MG63 (cell line): ENCODE measurements at regions not wholly inside any gene's neighbourhood (a gene's known extent, or its start where the extent isn't known, plus 50 kb on each side); places are given as distances from the start of the nearest gene placed in this dataset.

Source experiments
- DNase-seq: peaks from one replicate; pipeline ENCODE4 v3.0.0-alpha.2; 2020
- H3K27me3 ChIP-seq: fragments of 250-450 bp; sonication (Bioruptor Pico); 2 replicates; pipeline ENCODE4 v1.5.1; 2020; ENCODE audit warnings: mild to moderate bottlenecking, moderate library complexity
- H3K36me3 ChIP-seq: fragments of 250-450 bp; sonication (Bioruptor Pico); 2 replicates; pipeline ENCODE4 v1.5.1; 2020; ENCODE audit warnings: mild to moderate bottlenecking, moderate library complexity
- H3K4me3 ChIP-seq: fragments of 250-450 bp; sonication (Bioruptor Pico); 2 replicates; pipeline ENCODE4 v1.5.1; 2020; ENCODE audit warnings: mild to moderate bottlenecking, moderate library complexity
- H3K9me3 ChIP-seq: fragments of 250-450 bp; sonication (Bioruptor Pico); 2 replicates; pipeline ENCODE4 v1.5.1; 2020; ENCODE audit warnings: mild to moderate bottlenecking, moderate library complexity

GRCh38 chr1:182278144-182279054 lies 113.2 kb downstream of the GLUL start:
- Histone ChIP-seq H3K27me3 (no peaks in the 10 kb centered on the region), H3K4me3 (no peak overlapping the region), H3K9me3 (no peaks in the 10 kb centered on the region), H3K36me3 (no peaks in the 10 kb centered on the region)
- DNase-seq, result peak; percentile 78

GRCh38 chr1:182275271-182275670 lies 116.3 kb downstream of the GLUL start:
- Histone ChIP-seq H3K9me3 (no peaks in the 10 kb centered on the region; the same call in 1 of the 2 replicates), H3K4me3 (no peak overlapping the region), H3K27me3 (no peaks in the 10 kb centered on the region), H3K36me3 (no peaks in the 10 kb centered on the region)
- no peak for DNase-seq

GRCh38 chr1:182274618-182275017 lies 117.0 kb downstream of the GLUL start:
- no peaks in the 10 kb centered on the region for H3K36me3 ChIP-seq
- H3K9me3 ChIP-seq, result no peaks in the 10 kb centered on the region; the same call in 1 of the 2 replicates
- no peak overlapping the region for H3K4me3 ChIP-seq
- DNase-seq, result no peak
- no peaks in the 10 kb centered on the region for H3K27me3 ChIP-seq

GRCh38 chr1:182270731-182271130 lies 120.9 kb downstream of the GLUL start:
- no peak for DNase-seq
- Histone ChIP-seq H3K36me3 (no peaks in the 10 kb centered on the region), H3K4me3 (no peak overlapping the region), H3K27me3 (no peaks in the 10 kb centered on the region), H3K9me3 (no peaks in the 10 kb centered on the region; the same call in 1 of the 2 replicates)

GRCh38 chr1:182269097-182269496 lies 122.5 kb downstream of the GLUL start:
- no peaks in the 10 kb centered on the region for H3K27me3 ChIP-seq
- H3K4me3 ChIP-seq, result no peak overlapping the region
- H3K36me3 ChIP-seq, result no peaks in the 10 kb centered on the region
- H3K9me3 ChIP-seq, result no peaks in the 10 kb centered on the region; the same call in 1 of the 2 replicates
- no peak for DNase-seq

GRCh38 chr1:182268669-182269068 lies 122.9 kb downstream of the GLUL start:
- no peak overlapping the region for H3K4me3 ChIP-seq
- H3K36me3 ChIP-seq, result no peaks in the 10 kb centered on the region
- no peaks in the 10 kb centered on the region for H3K27me3 ChIP-seq
- DNase-seq, result no peak
- no peaks in the 10 kb centered on the region; the same call in 1 of the 2 replicates for H3K9me3 ChIP-seq

- no peak for DNase-seq
- Histone ChIP-seq H3K27me3 (no peaks in the 10 kb centered on the region), H3K36me3 (no peaks in the 10 kb centered on the region), H3K9me3 (no peaks in the 10 kb centered on the region), H3K4me3 (no peak overlapping the region)
These were observed 127.4 kb downstream of the GLUL start for GRCh38 chr1:182264185-182264584.

GRCh38 chr1:182263706-182264105 lies 127.9 kb downstream of the GLUL start:
- no peaks in the 10 kb centered on the region for H3K9me3 ChIP-seq
- no peaks in the 10 kb centered on the region for H3K36me3 ChIP-seq
- H3K27me3 ChIP-seq, result no peaks in the 10 kb centered on the region
- no peak for DNase-seq
- no peak overlapping the region for H3K4me3 ChIP-seq

GRCh38 chr1:182262425-182262824 lies 129.2 kb downstream of the GLUL start:
- no peak overlapping the region for H3K4me3 ChIP-seq

GRCh38 chr1:182261655-182262054 lies 129.9 kb downstream of the GLUL start:
- Histone ChIP-seq H3K4me3 (no peak overlapping the region), H3K9me3 (no peaks in the 10 kb centered on the region), H3K36me3 (no peaks in the 10 kb centered on the region), H3K27me3 (no peaks in the 10 kb centered on the region)
- DNase-seq, result no peak

More at GRCh38 chr1:182262425-182262824, 129.2 kb downstream of the GLUL start:
- H3K36me3 ChIP-seq, result no peaks in the 10 kb centered on the region
- no peak for DNase-seq
- H3K9me3 ChIP-seq, result no peaks in the 10 kb centered on the region
- H3K27me3 ChIP-seq, result no peaks in the 10 kb centered on the region

GRCh38 chr1:182260516-182260915 lies 131.1 kb downstream of the GLUL start:
- H3K9me3 ChIP-seq, result no peaks in the 10 kb centered on the region
- no peaks in the 10 kb centered on the region for H3K27me3 ChIP-seq
- no peak for DNase-seq
- H3K36me3 ChIP-seq, result no peaks in the 10 kb centered on the region
- no peak overlapping the region for H3K4me3 ChIP-seq

- H3K36me3 ChIP-seq, result no peaks in the 10 kb centered on the region
- DNase-seq, result no peak
- H3K27me3 ChIP-seq, result no peaks in the 10 kb centered on the region
- no peaks in the 10 kb centered on the region for H3K9me3 ChIP-seq
- H3K4me3 ChIP-seq, result no peak overlapping the region
These were observed 131.6 kb downstream of the GLUL start for GRCh38 chr1:182259968-182260367.

- no peak overlapping the region for H3K4me3 ChIP-seq
- H3K36me3 ChIP-seq, result no peaks in the 10 kb centered on the region
- no peaks in the 10 kb centered on the region for H3K9me3 ChIP-seq
- DNase-seq, result peak; percentile 74
- no peaks in the 10 kb centered on the region for H3K27me3 ChIP-seq
These were observed 132.2 kb downstream of the GLUL start for GRCh38 chr1:182259229-182259872.

- Histone ChIP-seq H3K9me3 (no peaks in the 10 kb centered on the region), H3K27me3 (no peaks in the 10 kb centered on the region), H3K36me3 (no peaks in the 10 kb centered on the region), H3K4me3 (no peak overlapping the region)
- peak; percentile 38 for DNase-seq
These were observed 134.1 kb downstream of the GLUL start for GRCh38 chr1:182257369-182258063.

GRCh38 chr1:182256931-182257330 lies 134.7 kb downstream of the GLUL start:
- Histone ChIP-seq H3K36me3 (no peaks in the 10 kb centered on the region), H3K4me3 (no peak overlapping the region)
- DNase-seq, result no peak

GRCh38 chr1:182255494-182255893 lies 136.1 kb downstream of the GLUL start:
- H3K4me3 ChIP-seq, result no peak overlapping the region
- H3K27me3 ChIP-seq, result no peaks in the 10 kb centered on the region
- no peaks in the 10 kb centered on the region for H3K36me3 ChIP-seq
- peak; percentile 61 for DNase-seq
- no peaks in the 10 kb centered on the region for H3K9me3 ChIP-seq

More at GRCh38 chr1:182256931-182257330, 134.7 kb downstream of the GLUL start:
- Histone ChIP-seq H3K9me3 (no peaks in the 10 kb centered on the region), H3K27me3 (no peaks in the 10 kb centered on the region)

GRCh38 chr1:182253319-182253860 lies 138.2 kb downstream of the GLUL start:
- Histone ChIP-seq H3K27me3 (no peaks in the 10 kb centered on the region), H3K9me3 (no peaks in the 10 kb centered on the region), H3K36me3 (no peaks in the 10 kb centered on the region), H3K4me3 (no peak overlapping the region)
- DNase-seq, result no peak
